HG03103 (cell line): ENCODE measurements at regions not wholly inside any gene's neighbourhood (a gene's known extent, or its start where the extent isn't known, plus 50 kb on each side); places are given as distances from the start of the nearest gene placed in this dataset.
"Not testable (repeated sequence)": the region's sequence is repeated elsewhere in the genome, so short reads cannot be mapped to it uniquely, and the experiment has no call there.

ENCODE experiments used
- ATAC-seq: cut with Tn5 transposase; IDR thresholded peaks from one replicate; pipeline ENCODE4 v1.9.1; 2021; ENCODE audit warnings: low read depth; ENCODE audit not compliant: unreplicated experiment

DNA sequence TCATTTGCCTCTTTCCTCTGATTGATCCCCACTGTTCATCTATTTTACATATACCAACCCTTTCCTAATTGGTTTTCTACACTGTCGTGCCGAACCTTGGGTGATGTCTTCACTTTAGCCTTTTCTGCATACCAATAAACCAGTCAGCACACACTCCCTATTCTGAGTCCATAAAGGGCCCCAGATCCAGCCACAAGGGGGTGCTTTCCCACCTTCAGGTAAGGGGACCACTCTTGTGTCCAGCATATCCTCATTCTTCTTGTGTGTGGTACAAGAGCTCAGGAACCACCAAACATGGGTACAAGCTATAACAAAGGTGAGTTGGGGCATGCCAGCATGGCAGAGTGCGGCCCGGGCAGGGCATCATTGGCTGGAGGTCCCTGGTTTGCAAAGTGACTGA lies 859.8 kb downstream of the FSCB start:
- ATAC-seq, result no peak

GRCh38 chr14:43640718-43641267 lies 866.3 kb downstream of the FSCB start:
- no peak for ATAC-seq

GRCh38 chr14:43625294-43625693 lies 881.8 kb downstream of the FSCB start:
- no peak for ATAC-seq

GRCh38 chr14:43621282-43621681 lies 885.8 kb downstream of the FSCB start:
- ATAC-seq, result no peak

GRCh38 chr14:43595096-43595772 lies 911.8 kb downstream of the FSCB start:
- ATAC-seq, result no peak

- ATAC-seq, result no peak
These were observed 915.3 kb downstream of the FSCB start for GRCh38 chr14:43591776-43592175.

DNA sequence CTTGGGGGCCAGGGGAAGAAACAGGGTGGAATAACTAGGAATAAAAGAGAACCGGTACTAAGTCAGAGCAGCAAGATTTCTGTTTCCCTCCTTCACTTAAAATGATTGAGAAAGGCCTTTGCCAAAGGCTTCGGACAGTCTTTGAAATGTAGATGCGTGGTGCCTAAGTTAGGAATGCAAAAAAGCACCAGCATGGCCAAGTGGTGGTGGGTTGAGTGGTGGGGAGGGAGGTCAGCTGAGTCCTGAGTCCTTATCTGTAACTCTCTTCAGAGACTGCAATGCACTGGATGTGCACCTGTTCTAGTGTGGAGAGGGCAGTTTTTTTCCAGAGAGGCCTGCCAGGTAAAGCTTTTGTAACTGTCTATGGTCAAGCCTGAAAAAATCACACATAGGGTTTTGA lies 919.9 kb downstream of the FSCB start:
- no peak for ATAC-seq

DNA sequence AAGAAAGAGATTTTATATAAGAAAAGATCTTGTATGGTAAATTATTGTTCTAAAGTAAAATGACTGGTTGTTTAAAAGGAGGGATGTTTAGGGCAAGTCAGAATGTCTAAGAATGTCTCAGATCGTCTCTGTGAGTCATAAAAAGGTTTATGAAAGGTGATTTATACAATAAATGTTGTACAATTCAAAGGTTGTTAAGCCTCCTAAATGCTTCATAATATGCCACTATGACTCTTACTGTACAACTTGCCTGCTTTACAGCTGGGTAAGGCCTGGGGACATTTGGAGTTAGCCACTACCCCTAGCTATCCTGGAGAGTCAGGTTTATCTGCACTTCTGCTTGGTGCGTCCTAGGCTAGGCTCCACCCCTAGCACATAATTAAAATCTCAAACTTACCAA lies 927.4 kb downstream of the FSCB start:
- no peak for ATAC-seq

GRCh38 chr14:43568022-43568421 lies 939.1 kb downstream of the FSCB start:
- ATAC-seq, result no peak

- ATAC-seq, result no peak
These were observed 958.7 kb downstream of the FSCB start for GRCh38 chr14:43548368-43548767.

- ATAC-seq, result not testable (repeated sequence)
These were observed 959.5 kb downstream of the FSCB start for GRCh38 chr14:43547596-43547995.

GRCh38 chr14:43541356-43541755 lies 965.7 kb downstream of the FSCB start:
- no peak for ATAC-seq

DNA sequence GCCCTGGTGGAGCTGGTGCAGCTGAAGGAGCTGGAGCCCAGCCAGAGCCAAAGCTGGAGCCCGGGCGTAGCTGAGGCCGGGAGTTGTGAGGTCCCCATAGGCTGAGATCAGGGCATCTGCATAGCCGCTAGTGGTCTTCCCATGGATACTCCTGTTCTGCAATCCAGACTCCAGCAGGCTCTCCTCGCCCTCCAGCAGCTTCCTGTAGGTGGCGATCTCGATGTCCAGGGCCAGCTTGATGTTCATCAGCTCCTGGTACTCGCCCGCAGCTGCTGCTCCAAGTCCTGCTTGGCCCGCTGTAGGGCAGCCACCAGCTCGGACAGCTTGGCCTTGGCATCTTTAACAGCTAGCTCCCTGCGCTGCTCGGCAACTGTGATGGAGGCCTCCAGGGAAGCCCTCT lies 966.1 kb downstream of the FSCB start:
- ATAC-seq, result no peak

GRCh38 chr14:43539210-43539609 lies 967.9 kb downstream of the FSCB start:
- no peak for ATAC-seq

- ATAC-seq, result no peak
These were observed 971.7 kb downstream of the FSCB start for GRCh38 chr14:43535231-43535838.

- ATAC-seq, result no peak
These were observed 974.2 kb downstream of the FSCB start for GRCh38 chr14:43532825-43533416.

DNA sequence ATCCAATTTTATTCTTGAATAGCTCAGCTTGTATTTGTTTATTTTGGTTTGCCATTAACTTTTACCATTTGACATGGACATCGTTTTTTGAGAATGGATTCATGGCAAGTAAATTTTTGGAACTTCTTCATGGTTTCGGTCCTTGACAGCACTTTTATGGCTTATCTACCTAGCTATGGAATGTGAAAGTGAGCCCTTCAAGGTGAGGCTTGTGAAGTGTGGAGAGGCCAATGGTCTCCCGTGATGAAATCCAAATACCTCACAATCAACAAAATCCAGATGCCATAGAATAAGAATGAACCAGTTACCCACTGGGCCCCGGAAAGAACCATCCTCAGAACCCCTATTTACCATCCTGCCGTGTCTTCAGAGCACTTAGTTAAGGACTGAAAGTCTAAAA lies 978.8 kb downstream of the FSCB start:
- no peak for ATAC-seq

DNA sequence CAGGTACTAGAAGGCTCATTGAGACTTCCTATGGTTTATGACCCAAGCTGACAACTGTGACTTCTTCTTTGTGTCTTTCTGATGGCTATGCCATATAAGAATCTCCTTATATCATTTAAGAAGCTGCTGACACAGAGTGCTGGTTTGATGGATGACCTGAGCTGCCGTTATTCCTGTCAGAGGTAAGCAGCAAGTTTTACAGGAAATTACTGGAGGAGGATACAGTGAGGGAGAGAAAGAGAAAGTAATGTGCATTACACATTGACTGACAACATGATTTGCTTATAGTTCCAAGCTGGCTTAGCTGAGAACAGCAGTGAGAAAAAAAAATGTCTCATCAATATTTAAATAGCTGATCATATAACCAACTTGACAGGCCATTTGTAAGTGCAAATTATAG lies 981.4 kb downstream of the FSCB start:
- ATAC-seq, result no peak

DNA sequence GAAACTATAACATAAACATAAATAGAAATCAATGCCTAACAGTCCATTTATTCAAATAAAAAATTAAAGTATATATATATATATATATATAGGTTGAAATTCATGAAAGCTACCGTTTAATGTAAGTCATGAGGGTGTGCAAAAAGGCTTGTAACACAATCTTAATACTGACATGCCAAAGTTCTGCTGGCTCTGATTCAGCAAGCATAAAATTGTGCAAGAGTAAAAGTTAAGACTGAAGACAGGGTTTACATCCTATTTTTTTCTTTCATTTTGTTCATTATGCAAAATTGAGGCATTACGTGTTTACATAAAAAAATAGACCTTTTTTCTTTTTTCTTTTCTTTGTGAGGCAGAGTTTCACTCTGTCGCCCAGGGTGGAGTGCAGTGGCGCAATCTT lies 984.2 kb downstream of the FSCB start:
- ATAC-seq, result no peak

DNA sequence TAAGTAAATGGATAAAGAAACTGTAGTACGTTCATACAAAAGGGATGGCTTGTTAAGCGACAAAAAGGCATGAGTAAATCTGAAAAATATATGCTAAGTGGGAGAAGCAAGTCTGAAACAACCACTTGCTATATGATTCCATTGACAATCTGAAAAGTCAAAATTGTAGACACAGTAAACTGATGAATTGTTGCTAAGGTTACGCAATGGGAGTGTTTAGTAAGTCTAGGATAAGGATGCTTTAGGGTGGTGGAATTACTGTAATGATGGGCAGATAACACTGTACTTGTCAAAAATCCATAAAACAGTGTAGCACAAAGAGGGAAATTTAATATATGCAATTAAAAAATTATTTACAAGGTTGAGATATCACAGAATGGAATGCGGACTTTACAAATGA lies 984.9 kb downstream of the FSCB start:
- ATAC-seq, result no peak

DNA sequence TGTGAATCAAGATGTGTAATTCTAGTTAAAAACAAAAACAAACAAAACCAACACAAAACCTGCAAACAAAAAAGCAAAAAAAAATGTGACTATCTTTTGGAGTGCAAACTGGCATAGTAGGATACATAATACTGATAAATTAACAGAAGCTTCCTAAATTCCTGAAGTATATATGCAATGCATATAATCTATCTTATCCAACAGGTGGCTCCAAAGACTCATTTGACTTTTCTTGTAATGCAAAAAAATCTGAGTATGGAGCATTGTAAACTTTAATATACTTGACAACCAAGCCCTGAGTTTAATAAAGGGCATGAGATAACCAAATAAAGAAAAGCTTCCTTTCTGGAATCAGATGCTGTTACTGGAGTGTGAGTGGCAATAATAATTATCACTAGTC lies 1003.6 kb downstream of the FSCB start:
- ATAC-seq, result no peak

DNA sequence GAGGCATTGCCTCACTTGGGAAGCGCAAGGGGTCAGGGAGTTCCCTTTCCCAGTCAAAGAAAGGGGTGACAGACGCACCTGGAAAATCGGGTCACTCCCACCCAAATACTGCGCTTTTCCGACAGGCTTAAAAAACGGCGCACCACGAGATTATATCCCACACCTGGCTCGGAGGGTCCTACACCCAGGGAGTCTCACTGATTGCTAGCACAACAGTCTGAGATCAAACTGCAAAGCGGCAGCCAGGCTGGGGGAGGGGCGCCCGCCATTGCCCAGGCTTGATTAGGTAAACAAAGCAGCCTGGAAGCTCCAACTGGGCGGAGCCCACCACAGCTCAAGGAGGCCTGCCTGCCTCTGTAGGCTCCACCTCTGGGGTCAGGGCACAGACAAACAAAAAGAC lies 1014.7 kb downstream of the FSCB start:
- ATAC-seq, result not testable (repeated sequence)
